ENCODE measurements at regions not wholly inside any gene's neighbourhood (a gene's known extent, or its start where the extent isn't known, plus 50 kb on each side); places are given as distances from the start of the nearest gene placed in this dataset.

DNA sequence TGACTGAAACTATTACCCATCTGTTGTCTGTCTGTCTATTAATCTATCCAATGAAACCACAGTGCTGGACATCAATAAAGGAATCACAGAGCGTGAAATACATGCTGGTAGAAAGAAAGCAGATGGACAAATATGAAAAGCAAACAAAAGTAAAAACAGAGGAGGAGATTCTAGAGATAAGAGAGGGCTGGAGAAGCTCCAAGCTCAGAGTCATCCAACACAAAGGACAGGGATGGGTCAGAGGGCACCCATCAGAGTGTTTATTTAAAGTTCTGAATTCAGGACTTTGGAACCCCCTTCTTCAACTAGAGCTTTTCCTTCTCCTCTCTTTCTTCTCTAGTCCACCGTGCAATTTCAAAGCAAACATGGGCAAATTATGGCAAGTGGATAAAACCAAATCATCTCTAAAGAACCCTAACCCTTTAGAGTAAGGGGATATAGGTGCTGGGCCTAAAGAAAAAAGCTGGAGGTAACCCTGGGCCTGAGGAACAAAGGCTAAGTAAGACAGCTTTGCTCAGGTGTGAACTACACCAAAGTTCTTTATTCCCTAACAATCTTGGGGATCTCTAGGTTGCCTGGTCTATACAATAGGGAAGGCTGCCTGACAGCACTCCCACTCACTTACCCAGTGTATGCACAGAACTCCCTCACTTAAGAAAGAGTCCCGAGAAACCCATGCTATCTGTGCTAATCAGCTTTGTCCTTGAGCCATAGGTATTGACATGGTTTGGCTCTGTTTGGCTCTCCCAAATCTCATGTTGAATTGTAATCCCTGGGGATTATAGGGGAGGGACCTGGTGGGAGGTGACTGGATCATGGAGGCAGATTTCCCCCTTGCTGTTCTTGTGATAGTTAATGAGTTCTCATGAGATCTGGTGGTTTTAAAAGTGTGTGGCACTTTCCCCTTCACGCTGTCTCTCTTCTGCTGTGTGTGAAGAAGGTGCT lies 97.0 kb downstream of the BAMBI start:
- intact Hi-C loops (cut with micrococcal nuclease) = no loop called here
- H3K9me3 ChIP-seq (replicated peaks; ENCODE audit: control insufficient read depth, insufficient read depth, low read depth, low read length) = no peaks in the 10 kb centered on the region; the same call in 1 of the 2 replicates
- H3K4me1 ChIP-seq (replicated peaks in 1 of 2; ENCODE audit: control insufficient read depth in 2 of 2, insufficient read depth in 2 of 2, low read length in 2 of 2) = peaks cover 0 to 16% of the 10 kb centered on the region in 2 experiments; a peak in 2 of 5 replicates
- H3K4me2 ChIP-seq (ENCODE audit: insufficient read depth, low read length) = no peak overlapping the region
- WGBS (ENCODE audit: insufficient coverage, low coverage, missing lambda C conversion rate) = 36% methylated on average over 4 of the region's 4 CpGs
- no peak overlapping the region for H3K9ac ChIP-seq (ENCODE audit: insufficient read depth in 1 of 2, low read depth in 2 of 2, low read length in 2 of 2)
- no peak overlapping the region for H3K27ac ChIP-seq (ENCODE audit: extremely low read depth, low read depth, low read length)
- no peaks in the 10 kb centered on the region for H3K9me1 ChIP-seq (ENCODE audit: control insufficient read depth, insufficient read depth, low read length)
- no peaks in the 10 kb centered on the region for H4K20me1 ChIP-seq (replicated peaks; ENCODE audit: control insufficient read depth, insufficient read depth, low read length)
- H3K79me2 ChIP-seq (ENCODE audit: control insufficient read depth, insufficient read depth, low read length) = no peaks in the 10 kb centered on the region
- H3K4me3 ChIP-seq = no peak overlapping the region
- H3K36me3 ChIP-seq (ENCODE audit: control insufficient read depth, insufficient read depth, low read length) = no peaks in the 10 kb centered on the region
- no peak for TF ChIP-seq SMARCB1 (IDR thresholded peaks at IDR 0.05; ENCODE audit: insufficient read length, low read depth)
- peak; percentile 47 for TF ChIP-seq NFIC (IDR thresholded peaks at IDR 0.05)
- TF ChIP-seq SMARCE1 (IDR thresholded peaks at IDR 0.05) = peak; percentile 16; the same call in 1 of the 2 replicates
- TF ChIP-seq SOX6 (IDR thresholded peaks at IDR 0.05) = peak; percentile 44; the same call in 1 of the 2 replicates
- TF ChIP-seq NR2C1 (IDR thresholded peaks at IDR 0.05) = no peak
- TF ChIP-seq NR2C1 (tag; IDR thresholded peaks at IDR 0.05) = 0 out of 2 replicates have a peak, but pooled peaks have one; percentile 23
- no peak for TF ChIP-seq NR2C2 (CRISPR knock-in tag; IDR thresholded peaks at IDR 0.05)
- peak; percentile 59 for TF ChIP-seq NR2C2 (tag; IDR thresholded peaks at IDR 0.05)
- CTCF ChIA-PET (ENCODE audit: low intra/inter-chr PET ratio) = no interaction called here
- no peaks in the 10 kb centered on the region for H3K27me3 ChIP-seq (ENCODE audit: control insufficient read depth in 2 of 2, insufficient read depth in 2 of 2, low read length in 2 of 2)
- POLR2A ChIA-PET = interaction anchor here (0.6 to 1.0 kb wide), 4 partner anchors 8 to 802 kb away, joined by 3 read pairs; no protein-coding TSS in a partner anchor
- no peak for DNase-seq (ENCODE audit: extremely low read depth in 1 of 4, low spot score in 3 of 4)
- in situ Hi-C loops (cut with MboI) = no loop called here
- FAIRE-seq = peak; percentile 84
- peak; percentile 60 for ATAC-seq
- no TSS peak for BruUV-seq (replicated peaks)
- peak overlapping the region; percentile 16; the same call in 1 of the 2 replicates for H2AFZ ChIP-seq (ENCODE audit: low read depth, low read length)
